Kasumi-1 (cell line): ENCODE measurements at regions not wholly inside any gene's neighbourhood (a gene's known extent, or its start where the extent isn't known, plus 50 kb on each side); places are given as distances from the start of the nearest gene placed in this dataset.

Experiments
- DNase-seq, 2 experiments: peaks; one replicate each; lab custom pipeline; 2025; lab: John Stamatoyannopoulos, UW

DNA sequence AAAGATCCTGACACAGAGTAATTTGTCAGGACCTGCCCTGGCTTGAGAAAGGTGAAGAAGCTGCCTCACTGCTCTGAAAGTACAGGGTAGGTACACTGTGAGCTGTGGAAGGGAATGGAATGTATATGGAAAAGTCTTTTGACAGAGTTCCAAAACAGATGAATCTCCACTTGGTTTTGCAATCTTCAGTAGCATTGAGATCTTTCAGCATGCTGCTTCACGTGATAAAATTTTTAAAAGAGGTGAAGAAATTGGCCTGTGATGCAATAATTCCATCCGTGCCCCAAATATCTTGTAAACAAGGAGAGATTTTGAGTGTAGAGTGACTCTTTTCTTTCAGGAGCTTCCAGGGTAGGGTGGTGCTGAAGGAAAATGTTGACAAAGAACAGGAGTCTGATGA is 123.1 kb downstream of the OSR1 start:
- no peak for DNase-seq

DNA sequence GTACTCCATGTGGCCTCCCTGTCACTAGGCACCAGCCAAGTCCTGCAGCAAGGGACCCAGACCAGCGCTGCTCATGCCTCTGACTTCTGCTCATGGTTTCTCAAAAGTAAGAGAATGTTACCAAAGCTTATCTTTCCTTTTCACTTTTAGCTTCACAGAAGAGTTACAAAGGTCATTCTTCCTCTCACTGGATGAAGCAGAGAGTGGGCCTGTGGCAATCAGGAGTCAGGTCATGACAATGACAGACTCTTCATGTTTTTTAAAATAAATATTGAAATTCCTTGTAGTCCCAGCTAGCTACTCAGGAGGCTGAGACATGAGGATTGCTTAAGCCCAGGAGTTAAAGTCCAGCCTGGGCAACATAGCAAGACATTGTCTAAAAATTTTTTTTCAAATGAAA is 126.1 kb downstream of the OSR1 start:
- no peak for DNase-seq

DNA sequence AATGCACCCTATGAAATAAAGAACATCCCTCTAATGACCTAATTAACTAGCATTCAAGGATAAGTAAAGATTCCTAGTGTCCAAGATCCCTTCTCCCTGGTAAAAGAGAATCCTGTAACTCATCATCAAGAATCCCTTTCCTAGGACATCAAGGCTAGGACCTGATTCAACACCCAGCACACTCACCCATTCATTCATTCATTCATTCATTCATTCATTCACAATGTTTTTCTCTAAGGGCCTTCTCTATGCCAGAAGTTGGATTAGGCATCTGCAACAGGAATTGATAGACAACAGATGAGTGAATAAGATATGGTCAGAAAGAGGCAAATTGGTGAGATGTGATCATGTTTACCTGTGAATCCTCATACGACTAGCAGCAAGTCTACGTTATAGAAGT is 126.8 kb downstream of the OSR1 start:
- DNase-seq: no peak

- DNase-seq: no peak
These were observed 127.8 kb downstream of the OSR1 start for GRCh38 chr2:19230626-19231025.

DNA sequence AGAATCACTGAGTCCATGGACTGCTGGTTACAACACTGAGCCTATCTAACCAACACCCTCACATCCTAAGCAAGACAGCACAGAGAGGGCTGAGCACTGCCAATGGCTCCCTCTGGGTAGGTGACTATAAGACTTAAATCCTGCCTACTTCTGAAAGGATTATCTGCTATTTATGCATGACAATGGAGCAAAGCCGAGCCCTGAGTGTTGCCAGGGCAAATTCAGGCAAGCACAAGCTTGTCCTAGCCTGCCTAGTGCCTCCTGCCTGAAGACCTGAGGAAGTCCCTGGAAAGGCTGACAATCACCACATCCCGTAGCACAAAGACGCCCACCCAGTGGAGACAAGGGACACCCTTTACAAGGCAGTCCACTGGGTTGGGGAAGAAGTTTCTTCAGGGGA is 129.7 kb downstream of the OSR1 start:
- no peak for DNase-seq

DNA sequence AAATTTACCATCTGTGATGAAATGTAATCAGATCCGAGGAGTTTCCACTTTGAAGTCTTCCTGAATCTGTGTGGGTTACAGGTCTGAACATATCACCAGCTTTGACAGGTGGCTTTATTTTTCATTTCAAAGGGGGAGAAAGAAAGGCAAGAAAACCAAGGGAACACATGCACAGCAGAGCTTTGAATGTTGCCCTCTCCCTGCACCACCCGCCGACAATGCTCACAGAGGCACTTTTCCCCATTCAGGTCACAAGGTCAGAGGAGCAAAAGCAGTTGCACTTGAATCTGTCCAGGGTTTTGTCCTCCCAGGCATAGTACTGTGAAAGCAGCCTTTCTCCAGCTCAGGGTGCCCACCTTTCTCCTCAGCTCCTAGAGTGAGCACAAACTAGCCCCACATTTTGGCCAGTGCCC is 130.2 kb downstream of the OSR1 start:
- DNase-seq: no peak

- DNase-seq: no peak
These were observed 131.6 kb downstream of the OSR1 start for GRCh38 chr2:19226871-19227270.

DNA sequence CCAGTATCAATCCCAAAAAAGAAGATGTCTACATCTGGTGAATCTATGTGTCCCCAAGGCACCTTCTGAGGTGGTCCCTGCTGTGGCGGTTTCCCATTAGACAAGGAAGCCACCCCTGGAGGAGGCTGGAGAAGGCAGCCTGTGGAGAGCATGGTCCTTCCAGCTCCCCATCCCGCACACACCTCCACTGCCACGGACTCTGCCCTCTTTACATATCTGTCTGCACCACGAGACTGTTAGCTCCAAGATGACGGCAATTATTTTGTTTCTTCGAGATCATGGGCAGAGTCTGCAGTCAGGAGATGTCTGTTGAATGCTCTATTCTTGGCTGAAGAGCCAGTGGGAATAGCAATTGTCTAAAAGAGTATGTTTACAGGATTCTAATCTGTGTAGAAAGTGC is 132.0 kb downstream of the OSR1 start:
- no peak for DNase-seq

DNA sequence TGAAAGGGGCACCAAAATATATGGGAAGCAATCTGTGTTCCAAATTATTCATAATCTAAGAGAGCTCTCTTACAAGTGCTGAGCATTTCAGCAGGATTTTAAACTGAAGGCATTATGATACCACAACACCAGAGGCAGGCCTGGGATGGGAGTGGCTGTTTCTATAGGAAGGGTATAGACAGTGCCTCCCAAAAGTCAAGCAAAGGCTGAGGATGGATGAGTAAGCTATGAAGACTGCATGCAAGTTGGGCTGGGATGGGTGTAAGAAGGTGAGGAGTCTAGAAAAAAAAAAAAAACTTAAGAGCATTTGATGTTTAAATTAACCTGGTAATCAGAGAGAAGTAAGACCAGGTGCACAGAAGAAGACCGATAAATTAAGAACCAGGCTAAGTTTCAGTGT is 132.5 kb downstream of the OSR1 start:
- DNase-seq: no peak

- DNase-seq: no peak
These were observed 133.3 kb downstream of the OSR1 start for GRCh38 chr2:19225126-19225525.

- DNase-seq: no peak
These were observed 133.9 kb downstream of the OSR1 start for GRCh38 chr2:19224486-19224885.

GRCh38 chr2:19224011-19224410 is 134.4 kb downstream of the OSR1 start:
- DNase-seq: no peak

DNA sequence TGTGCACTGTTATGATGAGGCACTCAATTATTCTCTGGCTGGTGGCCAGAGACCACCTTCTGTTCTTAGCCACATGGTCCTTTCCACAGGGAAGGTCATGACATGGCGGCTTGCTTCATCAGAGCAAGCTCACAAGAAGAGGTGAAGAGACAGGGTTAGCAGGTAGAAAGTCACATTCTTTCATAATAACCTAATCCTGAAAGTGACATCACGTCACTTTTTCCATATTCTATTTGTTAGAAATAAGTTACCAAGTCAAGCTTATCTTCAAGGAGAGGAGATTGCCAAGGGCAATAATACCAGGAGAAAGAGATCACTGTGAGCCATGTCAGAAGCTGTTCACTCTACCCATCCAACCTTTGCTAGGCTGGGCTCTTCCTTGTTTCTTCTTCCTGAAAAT is 139.4 kb downstream of the OSR1 start:
- DNase-seq: no peak

GRCh38 chr2:19218166-19218565 is 140.3 kb downstream of the OSR1 start:
- DNase-seq: no peak

DNA sequence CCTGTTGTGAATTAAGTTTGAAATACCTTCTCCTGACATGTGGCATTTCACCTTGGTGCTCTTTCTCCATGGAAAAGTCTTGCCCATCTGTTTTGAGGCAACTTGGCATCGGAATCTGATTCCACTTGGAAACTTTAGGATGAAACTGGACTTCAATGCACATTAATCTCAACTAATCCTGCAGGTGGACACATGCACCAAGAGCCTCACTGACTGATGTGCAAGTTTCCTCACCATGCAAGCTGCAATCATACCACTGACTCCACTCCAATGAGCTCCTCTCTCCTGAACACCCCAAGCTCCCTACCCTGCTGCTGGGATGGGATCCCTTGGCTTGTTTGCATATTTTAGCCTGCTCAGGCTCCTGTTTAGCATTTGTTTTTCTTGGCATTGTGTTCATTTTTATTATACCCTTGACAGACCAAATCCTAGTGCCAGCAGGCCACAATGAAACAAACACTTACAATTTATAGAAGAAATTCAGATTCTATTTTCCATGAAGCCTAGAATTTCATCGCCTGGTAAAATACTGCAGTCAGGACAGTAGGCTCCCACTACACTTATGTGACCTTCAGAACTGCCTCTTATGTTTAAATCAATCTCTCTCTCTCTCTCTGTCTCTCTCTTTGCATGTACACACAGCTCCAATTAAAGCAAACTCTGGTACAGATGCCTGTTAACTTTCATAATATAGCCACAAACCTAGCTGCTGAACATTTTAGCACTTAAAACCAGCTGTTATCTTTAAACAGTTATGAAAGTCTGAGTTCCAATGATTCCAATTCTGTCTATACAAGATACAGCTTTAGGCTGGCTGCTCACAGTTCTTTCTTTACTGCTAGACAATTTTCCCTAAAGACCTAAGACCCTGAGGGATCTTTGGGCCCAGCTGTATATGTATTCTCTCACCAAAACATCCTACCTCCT is 141.5 kb downstream of the OSR1 start:
- no peak for DNase-seq

- no peak for DNase-seq
These were observed 142.2 kb downstream of the OSR1 start for GRCh38 chr2:19216238-19216637.

GRCh38 chr2:19214682-19215391 is 143.6 kb downstream of the OSR1 start:
- no peak for DNase-seq

DNA sequence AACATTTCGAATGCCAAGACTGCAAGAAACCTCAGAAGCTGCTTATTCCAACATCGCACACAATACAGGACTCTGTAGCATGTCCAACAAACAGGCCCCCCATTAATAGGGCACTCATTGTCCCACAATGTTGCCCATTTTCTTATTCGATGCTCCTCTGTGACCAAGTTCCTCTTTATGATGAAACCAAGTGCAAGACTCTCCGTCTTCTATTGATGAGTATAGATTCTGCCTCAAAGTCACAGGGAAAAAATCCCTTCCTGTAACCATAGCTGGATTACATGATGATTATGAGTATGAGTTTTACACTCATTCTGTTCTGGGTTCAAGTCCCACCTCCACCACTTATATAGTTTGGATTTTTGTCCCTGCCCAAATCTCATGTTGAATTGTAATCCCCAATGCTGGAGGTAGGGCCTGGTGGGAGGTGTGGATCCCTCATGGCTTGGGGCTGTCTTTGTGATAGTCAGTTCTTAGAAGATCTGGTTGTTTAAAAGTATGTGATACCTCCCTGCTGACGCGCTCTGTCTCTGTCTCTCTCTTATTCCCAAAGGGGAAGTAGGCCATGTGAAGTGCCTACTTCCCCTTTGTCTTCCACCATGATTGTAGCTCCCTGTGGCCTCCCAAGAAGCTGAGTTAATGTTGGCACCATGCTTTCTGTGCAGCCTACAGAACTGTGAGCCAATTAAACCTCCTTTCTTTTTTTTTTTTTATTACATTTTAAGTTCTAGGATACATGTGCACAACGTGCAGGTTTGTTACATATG is 148.7 kb downstream of the OSR1 start:
- peak; percentile 13 to 17 for DNase-seq

DNA sequence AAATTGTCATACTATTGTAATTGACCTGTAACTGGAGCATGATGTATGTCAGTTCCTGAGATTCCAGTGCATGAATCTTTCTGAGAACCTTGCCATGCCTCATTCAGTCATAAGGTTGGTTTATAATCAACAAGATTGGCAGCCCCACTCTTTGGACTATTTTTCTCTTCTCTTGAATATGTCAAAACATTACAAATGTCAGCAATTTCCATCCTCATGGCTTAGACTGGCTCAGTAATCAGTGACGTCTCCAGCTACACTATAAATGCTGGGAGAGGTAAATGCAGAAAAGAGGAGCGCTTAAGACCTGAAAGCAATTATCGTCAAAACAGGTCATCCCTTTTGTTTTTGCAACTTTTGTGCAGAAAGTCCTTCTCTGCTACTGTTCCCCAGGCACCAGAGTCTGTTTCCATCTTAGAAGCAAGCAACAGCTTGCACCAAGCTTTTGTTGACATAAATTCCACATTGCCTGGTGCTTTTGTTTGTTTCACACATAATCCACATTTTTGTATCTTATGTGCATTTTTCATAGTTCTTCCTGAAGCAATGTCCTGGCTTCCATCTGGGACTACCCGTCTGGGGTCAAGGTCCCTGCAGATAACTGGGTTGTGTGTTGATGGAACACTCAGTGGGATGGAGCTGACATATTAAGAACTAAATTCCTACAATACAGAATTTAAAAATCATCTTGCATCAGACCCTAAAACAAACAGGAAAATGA is 149.8 kb downstream of the OSR1 start:
- no peak for DNase-seq

DNA sequence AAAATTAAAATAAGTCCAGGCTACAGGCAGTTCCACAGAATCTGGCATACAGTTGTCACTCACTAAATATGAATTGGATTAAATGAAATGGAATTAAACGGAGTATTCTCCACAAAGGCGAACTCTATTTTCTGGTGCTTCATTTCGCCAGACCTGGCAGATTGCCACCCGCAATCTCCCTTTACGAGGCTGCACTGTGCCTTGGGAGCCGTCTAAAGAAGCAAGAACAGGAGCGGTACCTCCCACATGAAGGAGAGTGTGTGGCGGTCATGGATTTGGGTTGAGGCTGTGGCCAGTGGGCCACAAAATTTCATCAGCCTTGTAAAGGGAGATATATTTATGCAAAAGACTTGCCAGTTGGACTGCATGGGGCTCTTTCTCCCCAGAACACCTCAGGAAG is 151.0 kb downstream of the OSR1 start:
- no peak for DNase-seq

DNA sequence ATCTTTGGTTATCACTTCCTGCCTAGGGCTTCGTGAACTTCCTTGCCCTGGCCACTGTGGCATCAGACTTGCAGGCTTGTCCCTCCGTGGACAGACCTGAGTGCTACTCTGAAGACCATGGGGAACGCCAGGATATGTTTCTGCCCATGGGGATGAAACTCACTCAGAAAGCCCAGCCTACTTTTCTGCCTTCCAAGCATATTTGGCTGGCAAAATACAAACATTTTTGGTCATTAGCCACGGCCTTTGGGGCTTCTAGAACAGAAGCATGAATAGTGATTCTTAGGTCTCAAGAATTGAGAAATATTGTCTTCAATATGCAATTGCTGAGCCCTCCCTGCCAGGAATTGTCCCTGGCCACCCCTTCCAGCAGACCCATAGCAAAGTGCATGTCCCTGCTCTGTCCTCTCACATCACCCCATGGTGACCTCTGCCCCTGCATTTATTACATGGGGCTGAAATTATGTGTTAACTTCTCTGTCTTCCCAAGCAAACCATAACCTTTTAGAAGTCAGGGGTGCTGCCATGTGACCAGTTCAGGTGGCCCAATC is 152.4 kb downstream of the OSR1 start:
- no peak for DNase-seq

GRCh38 chr2:19203866-19204265 is 154.6 kb downstream of the OSR1 start:
- no peak for DNase-seq
